GM12865 (cell line): ENCODE measurements at regions not wholly inside any gene's neighbourhood (a gene's known extent, or its start where the extent isn't known, plus 50 kb on each side); places are given as distances from the start of the nearest gene placed in this dataset.
"Not testable (repeated sequence)": the region's sequence is repeated elsewhere in the genome, so short reads cannot be mapped to it uniquely, and the experiment has no call there.

Experiments
- DNase-seq: peaks from one replicate; pipeline ENCODE4 v3.0.0; 2010; ENCODE audit warnings: low read depth
- H3K4me3 ChIP-seq: 2 replicates; pipeline ENCODE4 v1.5.1; 2011; ENCODE audit warnings: mild to moderate bottlenecking, low read depth, low read length, control low read depth
- TF ChIP-seq, protein P1 (sequence below): IDR thresholded peaks from 2 replicates; pipeline ENCODE4 v1.5.1; 2011; ENCODE audit warnings: low read length, control low read depth, low read depth, inconsistent platforms; ENCODE audit not compliant: insufficient read depth; ENCODE audit errors: missing control alignments

DNA sequence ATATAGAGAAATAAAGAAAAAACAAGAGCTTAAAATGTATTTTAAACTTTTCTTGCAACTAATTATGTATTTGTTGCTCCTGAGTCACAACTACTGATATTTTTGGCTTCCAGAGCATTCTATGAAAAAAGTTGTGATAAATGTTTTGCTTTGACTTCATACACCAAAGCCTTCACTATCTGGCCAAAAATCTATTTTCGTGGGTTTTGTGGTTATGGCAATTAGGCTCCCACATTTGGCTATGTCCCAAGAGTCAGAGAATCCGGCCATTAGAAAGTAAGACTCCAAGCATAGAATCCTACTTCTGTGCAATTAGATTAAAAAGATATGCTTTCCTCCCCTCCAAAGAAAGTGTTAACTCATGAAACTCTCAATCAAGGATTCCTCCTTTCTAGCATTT, 1456.1 kb upstream of the ACVR2A start:
- DNase-seq = no peak
- TF ChIP-seq, protein P1, sequence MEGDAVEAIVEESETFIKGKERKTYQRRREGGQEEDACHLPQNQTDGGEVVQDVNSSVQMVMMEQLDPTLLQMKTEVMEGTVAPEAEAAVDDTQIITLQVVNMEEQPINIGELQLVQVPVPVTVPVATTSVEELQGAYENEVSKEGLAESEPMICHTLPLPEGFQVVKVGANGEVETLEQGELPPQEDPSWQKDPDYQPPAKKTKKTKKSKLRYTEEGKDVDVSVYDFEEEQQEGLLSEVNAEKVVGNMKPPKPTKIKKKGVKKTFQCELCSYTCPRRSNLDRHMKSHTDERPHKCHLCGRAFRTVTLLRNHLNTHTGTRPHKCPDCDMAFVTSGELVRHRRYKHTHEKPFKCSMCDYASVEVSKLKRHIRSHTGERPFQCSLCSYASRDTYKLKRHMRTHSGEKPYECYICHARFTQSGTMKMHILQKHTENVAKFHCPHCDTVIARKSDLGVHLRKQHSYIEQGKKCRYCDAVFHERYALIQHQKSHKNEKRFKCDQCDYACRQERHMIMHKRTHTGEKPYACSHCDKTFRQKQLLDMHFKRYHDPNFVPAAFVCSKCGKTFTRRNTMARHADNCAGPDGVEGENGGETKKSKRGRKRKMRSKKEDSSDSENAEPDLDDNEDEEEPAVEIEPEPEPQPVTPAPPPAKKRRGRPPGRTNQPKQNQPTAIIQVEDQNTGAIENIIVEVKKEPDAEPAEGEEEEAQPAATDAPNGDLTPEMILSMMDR = no peak
- H3K4me3 ChIP-seq = no peak overlapping the region

DNA sequence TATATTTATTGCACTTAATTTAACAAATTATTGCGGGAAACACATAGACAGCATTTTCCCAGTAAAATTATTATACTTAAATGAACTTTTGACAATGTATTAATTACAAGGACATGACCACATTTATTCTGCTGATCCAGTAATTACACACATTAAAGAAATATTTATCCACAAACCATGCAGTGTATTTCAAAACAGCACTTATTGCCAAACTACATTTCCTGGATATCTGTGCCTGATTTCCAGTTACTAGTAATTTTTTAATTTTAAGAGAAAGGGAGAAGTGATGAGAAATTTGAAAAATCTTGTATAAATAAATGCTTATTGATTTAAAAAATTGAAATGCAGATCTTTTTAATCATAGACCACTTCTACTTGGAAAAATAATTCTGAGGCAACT, 1458.7 kb upstream of the ACVR2A start:
- no peak for DNase-seq
- no peak overlapping the region for H3K4me3 ChIP-seq
- TF ChIP-seq, protein P1 = no peak

DNA sequence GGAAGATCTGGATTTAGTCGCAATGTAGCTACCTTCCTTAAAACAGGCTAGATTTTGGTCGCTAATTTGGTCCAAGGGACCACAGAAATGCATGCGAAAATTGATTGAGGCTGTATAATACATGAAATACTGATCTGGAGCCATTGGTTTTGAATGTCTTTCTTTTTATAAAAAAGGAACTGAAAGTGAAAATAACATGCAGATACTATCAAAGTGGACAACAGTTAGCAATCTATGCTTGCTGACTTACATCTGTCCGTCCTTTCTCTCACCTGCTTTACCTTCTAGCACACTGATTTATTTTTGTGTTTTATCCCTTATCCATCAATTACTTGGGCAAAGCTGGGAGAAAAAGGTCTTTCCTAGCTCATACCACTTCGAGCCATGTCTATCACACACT, 1459.8 kb upstream of the ACVR2A start:
- TF ChIP-seq, protein P1 = no peak
- peak; percentile 3 for DNase-seq
- H3K4me3 ChIP-seq = no peak overlapping the region

DNA sequence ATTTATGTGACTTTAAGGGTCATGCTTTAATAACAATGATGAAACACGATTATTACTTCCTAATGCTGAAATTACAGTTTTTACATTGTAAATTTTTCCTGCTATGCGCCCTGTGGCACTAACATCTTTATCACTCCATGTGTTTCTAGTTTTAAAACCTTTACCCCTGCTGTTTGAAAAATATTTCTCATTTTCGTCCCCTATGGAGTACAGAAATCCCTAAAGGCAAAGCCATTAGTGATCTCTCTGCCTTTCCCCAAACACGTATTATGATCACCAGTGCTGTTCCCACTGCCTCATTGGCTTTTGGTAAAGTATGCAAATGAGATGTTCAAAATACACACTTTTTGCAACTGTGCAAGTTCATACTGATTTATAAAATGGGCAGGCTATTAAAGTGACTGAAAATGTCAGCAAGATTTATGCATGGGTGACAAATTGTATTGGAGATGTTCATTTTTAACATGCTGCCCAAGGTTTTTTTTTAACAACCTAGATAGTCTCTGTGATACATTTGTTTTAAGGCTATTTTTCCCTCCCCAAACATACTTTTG, 1468.2 kb upstream of the ACVR2A start:
- H3K4me3 ChIP-seq = no peak overlapping the region
- DNase-seq = no peak
- TF ChIP-seq, protein P1 = no peak

DNA sequence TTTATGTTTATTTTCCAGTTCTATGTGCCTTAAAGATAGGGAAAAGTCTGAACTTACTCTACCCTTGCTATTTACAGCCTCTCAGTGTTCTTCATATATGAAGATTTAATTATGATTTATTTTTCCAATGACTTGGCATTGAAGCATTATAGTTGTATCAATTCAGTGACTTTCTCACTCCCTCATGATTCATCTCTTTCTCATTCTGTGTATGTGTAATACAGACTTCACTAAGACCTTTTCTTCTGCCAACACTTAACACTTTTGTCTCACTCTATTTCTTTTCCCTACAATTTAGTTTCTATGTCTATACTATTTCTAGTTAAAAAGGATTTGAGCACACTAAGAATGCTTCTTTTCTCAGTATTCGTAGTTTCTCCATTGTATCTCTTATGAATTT, 1470.3 kb upstream of the ACVR2A start:
- H3K4me3 ChIP-seq = no peak overlapping the region
- DNase-seq = no peak
- TF ChIP-seq, protein P1 = no peak

DNA sequence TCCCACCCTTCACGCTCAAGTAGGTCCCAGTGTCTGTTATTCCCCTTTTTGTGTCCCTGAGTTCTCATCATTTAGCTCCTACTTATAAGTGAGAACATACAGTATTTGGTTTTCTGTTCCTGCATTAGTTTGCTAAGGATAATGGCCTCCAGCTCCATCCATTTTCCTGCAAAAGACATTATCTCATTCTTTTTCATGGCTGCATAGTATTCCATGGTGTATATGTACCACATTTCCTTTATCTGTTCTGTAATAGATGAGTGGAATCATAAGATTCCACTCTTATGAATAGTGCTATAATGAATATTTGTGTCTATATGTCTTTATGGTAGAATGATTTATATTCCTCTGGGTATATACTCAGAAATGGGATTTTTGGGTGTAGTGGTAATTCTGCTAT, 1473.5 kb upstream of the ACVR2A start:
- not testable (repeated sequence) for H3K4me3 ChIP-seq, DNase-seq

DNA sequence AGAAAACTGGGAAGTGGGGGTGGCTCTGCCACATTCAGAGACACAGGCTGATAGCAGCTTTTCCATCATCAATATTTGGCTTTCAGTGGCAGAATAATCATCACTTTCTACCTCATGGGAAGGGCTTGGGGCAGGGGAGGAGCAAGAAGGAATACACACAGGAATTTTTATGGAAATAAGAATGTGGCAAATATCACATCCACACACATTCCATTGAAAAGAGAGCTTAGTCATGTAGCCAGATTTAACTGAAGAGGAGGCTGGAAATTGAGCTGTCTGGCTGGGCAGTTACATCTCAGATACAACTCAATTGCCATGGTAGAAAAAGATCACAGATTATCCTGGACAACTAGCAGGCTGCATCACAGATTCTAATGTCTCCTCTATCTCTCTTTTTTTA, 1474.0 kb upstream of the ACVR2A start:
- no peak for DNase-seq
- no peak overlapping the region for H3K4me3 ChIP-seq

More for the DNA sequence above, 1474.0 kb upstream of the ACVR2A start:
- TF ChIP-seq, protein P1 = no peak
